ENCODE measurements at regions not wholly inside any gene's neighbourhood (a gene's known extent, or its start where the extent isn't known, plus 50 kb on each side); places are given as distances from the start of the nearest gene placed in this dataset.

DNA sequence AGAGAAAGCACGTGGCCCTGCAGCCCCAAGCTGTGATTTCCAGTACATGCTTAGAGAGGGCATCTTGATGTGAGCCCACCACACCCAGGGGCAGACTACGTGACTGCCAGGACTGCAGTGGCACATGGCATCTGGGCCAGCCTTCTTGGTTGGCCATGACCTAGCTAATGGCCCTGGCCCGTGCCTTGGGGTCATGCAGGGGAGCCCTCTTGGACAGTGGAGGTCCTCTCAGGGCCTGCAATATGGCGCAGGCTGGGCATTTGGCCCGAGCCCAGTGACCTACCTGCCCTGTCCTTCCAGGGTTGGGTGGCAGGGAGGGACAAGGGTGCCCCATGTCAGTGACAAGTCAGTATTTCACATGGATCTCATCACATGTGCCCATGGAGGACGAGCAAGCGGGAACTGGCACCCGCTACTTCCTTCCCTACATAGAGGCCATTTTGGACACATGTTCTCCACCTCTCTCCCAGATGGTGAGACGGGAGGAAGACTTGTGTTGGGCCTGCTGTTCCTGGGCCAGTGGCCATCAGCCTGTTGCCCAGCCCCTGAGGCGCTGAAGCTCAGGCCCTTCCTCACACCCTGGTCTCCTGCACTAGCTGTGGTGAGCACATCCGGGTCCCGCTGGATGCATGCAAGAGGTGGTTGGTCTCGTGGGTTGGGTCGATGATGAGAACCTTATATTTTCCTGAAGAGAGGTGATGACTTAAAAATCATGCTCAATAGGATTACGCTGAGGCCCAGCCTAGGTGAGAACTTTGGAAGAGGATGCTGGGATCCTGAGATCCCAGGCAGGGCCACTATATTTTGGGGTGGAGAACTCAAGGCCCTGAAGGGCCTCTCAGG is 195.6 kb downstream of the UBE3A start:
- TF ChIP-seq POLR2A (IDR thresholded peaks at IDR 0.05; ENCODE audit: low read depth, low read length) (no peak), MAFK (IDR thresholded peaks at IDR 0.05; ENCODE audit: low read depth, low read length) (no peak), RAD21 (IDR thresholded peaks at IDR 0.05; ENCODE audit: low read length) (no peak), ELK1 (IDR thresholded peaks at IDR 0.05; ENCODE audit: borderline replicate concordance, low read depth, low read length) (no peak), FOS (IDR thresholded peaks at IDR 0.05; ENCODE audit: low read depth, low read length) (no peak), NFE2L2 (IDR thresholded peaks at IDR 0.05; ENCODE audit: low read depth, low read length) (no peak), MAZ (IDR thresholded peaks at IDR 0.05; ENCODE audit: borderline replicate concordance, low read depth, low read length) (no peak), MXI1 (IDR thresholded peaks at IDR 0.05; ENCODE audit: borderline replicate concordance, low read depth, low read length) (no peak), CEBPB (IDR thresholded peaks at IDR 0.05; ENCODE audit: low read depth, low read length) (no peak), BHLHE40 (IDR thresholded peaks at IDR 0.05; ENCODE audit: low read depth, low read length) (no peak), CHD1 (IDR thresholded peaks at IDR 0.05; ENCODE audit: low read depth, low read length) (no peak)
- TF ChIP-seq, protein P1, sequence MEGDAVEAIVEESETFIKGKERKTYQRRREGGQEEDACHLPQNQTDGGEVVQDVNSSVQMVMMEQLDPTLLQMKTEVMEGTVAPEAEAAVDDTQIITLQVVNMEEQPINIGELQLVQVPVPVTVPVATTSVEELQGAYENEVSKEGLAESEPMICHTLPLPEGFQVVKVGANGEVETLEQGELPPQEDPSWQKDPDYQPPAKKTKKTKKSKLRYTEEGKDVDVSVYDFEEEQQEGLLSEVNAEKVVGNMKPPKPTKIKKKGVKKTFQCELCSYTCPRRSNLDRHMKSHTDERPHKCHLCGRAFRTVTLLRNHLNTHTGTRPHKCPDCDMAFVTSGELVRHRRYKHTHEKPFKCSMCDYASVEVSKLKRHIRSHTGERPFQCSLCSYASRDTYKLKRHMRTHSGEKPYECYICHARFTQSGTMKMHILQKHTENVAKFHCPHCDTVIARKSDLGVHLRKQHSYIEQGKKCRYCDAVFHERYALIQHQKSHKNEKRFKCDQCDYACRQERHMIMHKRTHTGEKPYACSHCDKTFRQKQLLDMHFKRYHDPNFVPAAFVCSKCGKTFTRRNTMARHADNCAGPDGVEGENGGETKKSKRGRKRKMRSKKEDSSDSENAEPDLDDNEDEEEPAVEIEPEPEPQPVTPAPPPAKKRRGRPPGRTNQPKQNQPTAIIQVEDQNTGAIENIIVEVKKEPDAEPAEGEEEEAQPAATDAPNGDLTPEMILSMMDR (conservative IDR thresholded peaks at IDR 0.05; ENCODE audit: low read depth, low read length), result no peak
- TF ChIP-seq, protein P2, sequence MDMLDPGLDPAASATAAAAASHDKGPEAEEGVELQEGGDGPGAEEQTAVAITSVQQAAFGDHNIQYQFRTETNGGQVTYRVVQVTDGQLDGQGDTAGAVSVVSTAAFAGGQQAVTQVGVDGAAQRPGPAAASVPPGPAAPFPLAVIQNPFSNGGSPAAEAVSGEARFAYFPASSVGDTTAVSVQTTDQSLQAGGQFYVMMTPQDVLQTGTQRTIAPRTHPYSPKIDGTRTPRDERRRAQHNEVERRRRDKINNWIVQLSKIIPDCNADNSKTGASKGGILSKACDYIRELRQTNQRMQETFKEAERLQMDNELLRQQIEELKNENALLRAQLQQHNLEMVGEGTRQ (IDR thresholded peaks at IDR 0.05; ENCODE audit: low read depth, low read length), result no peak
